GM21381 (cell line): ENCODE measurements at regions not wholly inside any gene's neighbourhood (a gene's known extent, or its start where the extent isn't known, plus 50 kb on each side); places are given as distances from the start of the nearest gene placed in this dataset.
"Not testable (repeated sequence)": the region's sequence is repeated elsewhere in the genome, so short reads cannot be mapped to it uniquely, and the experiment has no call there.

ENCODE experiments used
- ATAC-seq: cut with Tn5 transposase; IDR thresholded peaks from one replicate; pipeline ENCODE4 v1.9.1; 2021; ENCODE audit warnings: mild to moderate bottlenecking, moderate library complexity; ENCODE audit not compliant: unreplicated experiment

- ATAC-seq, result no peak
Measured at GRCh38 chr12:88366101-88366500, 214.2 kb downstream of the KITLG start.

- no peak for ATAC-seq
Measured at GRCh38 chr12:88367231-88367630, 213.0 kb downstream of the KITLG start.

- ATAC-seq, result not testable (repeated sequence)
Measured at GRCh38 chr12:88368077-88368476, 212.2 kb downstream of the KITLG start.

GRCh38 chr12:88371416-88372183 is 208.7 kb downstream of the KITLG start:
- no peak for ATAC-seq

GRCh38 chr12:88375306-88376305 is 204.7 kb downstream of the KITLG start:
- no peak for ATAC-seq

- ATAC-seq, result no peak
Measured at GRCh38 chr12:88377973-88378372, 202.3 kb downstream of the KITLG start.

GRCh38 chr12:88381466-88381865 is 198.8 kb downstream of the KITLG start:
- no peak for ATAC-seq

GRCh38 chr12:88383405-88383804 is 196.9 kb downstream of the KITLG start:
- ATAC-seq, result no peak

GRCh38 chr12:88388566-88389540 is 191.4 kb downstream of the KITLG start:
- ATAC-seq, result no peak

- ATAC-seq, result no peak
Measured at GRCh38 chr12:88390811-88391210, 189.5 kb downstream of the KITLG start.

GRCh38 chr12:88391556-88391955 is 188.7 kb downstream of the KITLG start:
- no peak for ATAC-seq

GRCh38 chr12:88393017-88393767 is 187.1 kb downstream of the KITLG start:
- ATAC-seq, result no peak

GRCh38 chr12:88398031-88398430 is 182.2 kb downstream of the KITLG start:
- ATAC-seq, result no peak

- no peak for ATAC-seq
Measured at GRCh38 chr12:88399811-88400210, 180.5 kb downstream of the KITLG start.

GRCh38 chr12:88400302-88400701 is 180.0 kb downstream of the KITLG start:
- no peak for ATAC-seq

- no peak for ATAC-seq
Measured at GRCh38 chr12:88401155-88401554, 179.1 kb downstream of the KITLG start.

GRCh38 chr12:88406905-88407304 is 173.4 kb downstream of the KITLG start:
- ATAC-seq, result no peak

- no peak for ATAC-seq
Measured at GRCh38 chr12:88408823-88409222, 171.4 kb downstream of the KITLG start.

GRCh38 chr12:88409257-88409656 is 171.0 kb downstream of the KITLG start:
- ATAC-seq, result no peak

- ATAC-seq, result no peak
Measured at GRCh38 chr12:88411689-88412088, 168.6 kb downstream of the KITLG start.
